ENCODE measurements at regions not wholly inside any gene's neighbourhood (a gene's known extent, or its start where the extent isn't known, plus 50 kb on each side); places are given as distances from the start of the nearest gene placed in this dataset.

GRCh38 chr1:47703156-47703825 is 265.4 kb downstream of the FOXD2 start:
- Histone ChIP-seq H3K27ac (no peak overlapping the region), H3K27me3 (peaks cover 0 to 4% of the 10 kb centered on the region in 2 donors), H3K9me3 (no peaks in the 10 kb centered on the region), H3K4me1 (no peaks in the 10 kb centered on the region), H3K4me3 (no peak overlapping the region), H3K36me3 (no peaks in the 10 kb centered on the region)
- no peak for DNase-seq
- no peak for TF ChIP-seq CTCF (IDR thresholded peaks at IDR 0.05)
- TF ChIP-seq POLR2A (IDR thresholded peaks at IDR 0.05) = no peak
- intact Hi-C loops (cut with DNase I; ENCODE audit: low total_unique reads) = no loop called here

- H3K4me3 ChIP-seq = no peak overlapping the region
- no peaks in the 10 kb centered on the region for H3K36me3 ChIP-seq
- TF ChIP-seq CTCF (IDR thresholded peaks at IDR 0.05) = no peak
- no peak for TF ChIP-seq POLR2A (IDR thresholded peaks at IDR 0.05)
- no peak overlapping the region for H3K27ac ChIP-seq
- no peaks in the 10 kb centered on the region for H3K9me3 ChIP-seq
- H3K27me3 ChIP-seq = peaks cover 5 to 12% of the 10 kb centered on the region in 2 donors
- H3K4me1 ChIP-seq = peaks cover 0 to 4% of the 10 kb centered on the region in 2 donors
- intact Hi-C loops (cut with DNase I; ENCODE audit: low total_unique reads) = no loop called here
- no peak for DNase-seq
These were observed 266.2 kb downstream of the FOXD2 start for GRCh38 chr1:47703981-47704596.

- no peak for DNase-seq
- H3K4me1 ChIP-seq = peaks cover 0 to 12% of the 10 kb centered on the region in 2 donors
- H3K9me3 ChIP-seq = no peaks in the 10 kb centered on the region
- intact Hi-C loops (cut with DNase I; ENCODE audit: low total_unique reads) = no loop called here
- no peak for TF ChIP-seq POLR2A (IDR thresholded peaks at IDR 0.05)
- no peak for TF ChIP-seq CTCF (IDR thresholded peaks at IDR 0.05)
- H3K27me3 ChIP-seq = peaks cover 16 to 20% of the 10 kb centered on the region in 2 donors
- H3K27ac ChIP-seq = no peak overlapping the region
- H3K36me3 ChIP-seq = no peaks in the 10 kb centered on the region
- H3K4me3 ChIP-seq = no peak overlapping the region
These were observed 267.8 kb downstream of the FOXD2 start for GRCh38 chr1:47705517-47706130.

- intact Hi-C loops (cut with DNase I; ENCODE audit: low total_unique reads) = no loop called here
- no peak for DNase-seq
These were observed 269.7 kb downstream of the FOXD2 start for GRCh38 chr1:47707503-47707902.

More at GRCh38 chr1:47707503-47707902, 269.7 kb downstream of the FOXD2 start:
- no peak overlapping the region for H3K4me3 ChIP-seq
- TF ChIP-seq POLR2A (IDR thresholded peaks at IDR 0.05) = no peak
- no peak for TF ChIP-seq CTCF (IDR thresholded peaks at IDR 0.05)
- H3K27me3 ChIP-seq = peaks cover 20% of the 10 kb centered on the region in 2 donors
- H3K27ac ChIP-seq = no peak overlapping the region
- peaks cover 0 to 12% of the 10 kb centered on the region in 2 donors for H3K4me1 ChIP-seq
- no peaks in the 10 kb centered on the region for H3K9me3 ChIP-seq
- no peaks in the 10 kb centered on the region for H3K36me3 ChIP-seq

Data from uterus (tissue), 3 donors.